ENCODE measurements at regions not wholly inside any gene's neighbourhood (a gene's known extent, or its start where the extent isn't known, plus 50 kb on each side); places are given as distances from the start of the nearest gene placed in this dataset.

DNA sequence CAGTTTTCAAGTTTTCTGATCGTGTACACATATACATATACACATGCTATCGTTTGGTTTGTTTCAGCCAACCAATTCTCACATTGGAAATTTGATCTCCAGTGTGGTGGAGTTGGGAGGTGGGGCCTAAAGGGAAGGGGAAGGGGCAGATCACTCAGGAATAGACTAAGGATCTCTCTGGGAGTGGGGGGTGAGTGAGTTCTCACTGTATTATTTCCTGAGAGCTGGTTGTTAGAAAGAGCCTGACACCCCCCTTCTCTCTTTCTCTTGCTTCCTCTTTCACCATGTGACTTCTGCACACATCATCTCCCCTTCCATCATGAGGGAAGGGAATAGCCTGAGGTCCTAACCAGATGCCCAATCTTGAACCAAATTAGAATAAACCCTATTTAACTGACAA, 551.7 kb downstream of the MAT2B start:
- Histone ChIP-seq H3K9me3 (ENCODE audit: control insufficient read depth, insufficient read depth, low read length) (no peaks in the 10 kb centered on the region), H3K36me3 (ENCODE audit: control insufficient read depth, insufficient read depth, low read length) (no peaks in the 10 kb centered on the region), H3K27me3 (ENCODE audit: control insufficient read depth, insufficient read depth, low read length) (no peaks in the 10 kb centered on the region), H3K27ac (ENCODE audit: low read length) (no peak overlapping the region), H3K4me1 (ENCODE audit: control insufficient read depth, insufficient read depth, low read length) (no peaks in the 10 kb centered on the region), H3K4me3 (ENCODE audit: low read length) (no peak overlapping the region)
- no peak for DNase-seq (ENCODE audit: low read depth, low spot score)
- no CpG with 5 or more reads among the region's 2 CpGs for WGBS (ENCODE audit: insufficient coverage, insufficient read length)

- DNase-seq (ENCODE audit: low read depth, low spot score), result no peak
- Histone ChIP-seq H3K27ac (ENCODE audit: low read length) (no peak overlapping the region), H3K4me1 (ENCODE audit: control insufficient read depth, insufficient read depth, low read length) (no peaks in the 10 kb centered on the region), H3K27me3 (ENCODE audit: control insufficient read depth, insufficient read depth, low read length) (no peaks in the 10 kb centered on the region), H3K36me3 (ENCODE audit: control insufficient read depth, insufficient read depth, low read length) (no peaks in the 10 kb centered on the region), H3K9me3 (ENCODE audit: control insufficient read depth, insufficient read depth, low read length) (no peaks in the 10 kb centered on the region), H3K4me3 (ENCODE audit: low read length) (no peak overlapping the region)
- WGBS (ENCODE audit: insufficient coverage, insufficient read length), result no CpG with 5 or more reads among the region's 3 CpGs
Measured at GRCh38 chr5:164058621-164059020, 553.2 kb downstream of the MAT2B start.

GRCh38 chr5:164059471-164059870, 554.1 kb downstream of the MAT2B start:
- H3K27ac ChIP-seq (ENCODE audit: low read length), result no peak overlapping the region
- H3K4me3 ChIP-seq (ENCODE audit: low read length), result no peak overlapping the region
- no peaks in the 10 kb centered on the region for H3K27me3 ChIP-seq (ENCODE audit: control insufficient read depth, insufficient read depth, low read length)
- no peaks in the 10 kb centered on the region for H3K9me3 ChIP-seq (ENCODE audit: control insufficient read depth, insufficient read depth, low read length)
- no CpG with 5 or more reads among the region's 2 CpGs for WGBS (ENCODE audit: insufficient coverage, insufficient read length)
- no peaks in the 10 kb centered on the region for H3K36me3 ChIP-seq (ENCODE audit: control insufficient read depth, insufficient read depth, low read length)
- no peak for DNase-seq (ENCODE audit: low read depth, low spot score)
- H3K4me1 ChIP-seq (ENCODE audit: control insufficient read depth, insufficient read depth, low read length), result no peaks in the 10 kb centered on the region

DNA sequence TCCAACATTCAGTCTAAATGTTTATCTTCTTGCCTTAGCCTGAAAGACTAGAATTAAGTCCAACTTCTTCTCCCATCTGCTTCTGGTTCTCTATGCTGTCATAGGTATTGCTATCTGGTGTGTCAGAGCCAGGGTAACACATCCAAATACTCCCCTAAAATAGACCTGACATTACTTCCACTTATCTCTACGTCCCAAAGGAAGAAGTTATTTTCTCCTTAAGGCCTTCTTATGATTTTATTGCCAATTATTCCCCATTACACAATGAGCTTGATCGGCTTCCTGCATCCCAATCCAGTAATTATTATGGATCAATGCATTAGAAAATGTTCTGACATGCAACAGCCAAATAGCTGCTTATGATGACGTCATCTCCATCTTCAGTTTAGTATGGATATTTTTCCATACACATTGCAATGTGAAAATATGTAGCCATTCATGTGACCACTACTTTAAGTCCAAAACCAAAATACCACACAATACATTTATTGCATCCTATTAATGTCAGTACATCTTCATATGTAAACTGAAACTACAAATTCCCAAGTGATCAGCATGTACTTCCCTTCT, 555.5 kb downstream of the MAT2B start:
- Histone ChIP-seq H3K4me1 (ENCODE audit: control insufficient read depth, insufficient read depth, low read length) (no peaks in the 10 kb centered on the region), H3K4me3 (ENCODE audit: low read length) (no peak overlapping the region), H3K27ac (ENCODE audit: low read length) (no peak overlapping the region), H3K27me3 (ENCODE audit: control insufficient read depth, insufficient read depth, low read length) (no peaks in the 10 kb centered on the region), H3K9me3 (ENCODE audit: control insufficient read depth, insufficient read depth, low read length) (no peaks in the 10 kb centered on the region), H3K36me3 (ENCODE audit: control insufficient read depth, insufficient read depth, low read length) (no peaks in the 10 kb centered on the region)
- no peak for DNase-seq (ENCODE audit: low read depth, low spot score)
- no CpG with 5 or more reads among the region's 3 CpGs for WGBS (ENCODE audit: insufficient coverage, insufficient read length)

DNA sequence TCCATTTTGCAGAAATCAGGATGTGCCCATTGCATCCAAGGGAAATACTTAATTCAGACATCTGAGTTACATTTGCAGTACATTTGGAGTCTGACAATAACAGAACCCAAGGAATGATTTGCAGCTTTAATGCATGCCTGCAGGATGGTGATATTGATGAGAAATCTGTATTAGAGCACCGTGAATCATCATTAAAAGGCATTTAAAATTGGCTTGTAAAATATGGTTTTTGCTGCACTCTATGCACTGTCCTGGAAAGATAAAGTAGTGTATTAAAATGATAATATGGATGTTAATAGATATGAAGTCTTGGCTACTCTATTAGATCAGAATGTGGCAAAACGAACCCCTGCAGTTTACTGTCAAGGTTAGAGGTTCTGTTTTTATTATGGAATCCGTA, 556.9 kb downstream of the MAT2B start:
- WGBS (ENCODE audit: insufficient coverage, insufficient read length), result no CpG with 5 or more reads among the region's 3 CpGs
- Histone ChIP-seq H3K4me3 (ENCODE audit: low read length) (no peak overlapping the region), H3K27ac (ENCODE audit: low read length) (no peak overlapping the region), H3K36me3 (ENCODE audit: control insufficient read depth, insufficient read depth, low read length) (no peaks in the 10 kb centered on the region), H3K27me3 (ENCODE audit: control insufficient read depth, insufficient read depth, low read length) (no peaks in the 10 kb centered on the region), H3K4me1 (ENCODE audit: control insufficient read depth, insufficient read depth, low read length) (no peaks in the 10 kb centered on the region), H3K9me3 (ENCODE audit: control insufficient read depth, insufficient read depth, low read length) (no peaks in the 10 kb centered on the region)
- no peak for DNase-seq (ENCODE audit: low read depth, low spot score)

DNA sequence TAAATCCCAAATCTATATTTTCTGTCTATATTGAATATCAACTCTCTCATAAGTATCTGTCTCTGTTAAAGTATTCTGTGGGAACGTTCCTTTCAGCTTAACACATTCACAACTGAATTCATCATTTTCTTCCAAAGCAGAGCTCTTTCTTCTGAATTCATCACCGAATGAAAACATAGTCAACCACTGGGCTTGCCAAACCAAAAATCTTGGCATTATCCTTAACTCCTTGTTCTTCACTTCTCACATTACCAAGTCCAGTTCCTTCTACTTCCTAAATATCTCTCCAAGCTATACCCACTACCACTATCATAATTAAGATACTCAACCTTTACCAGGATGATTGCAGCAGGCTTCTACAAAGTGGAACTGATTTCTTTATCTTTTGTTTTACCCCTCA, 559.8 kb downstream of the MAT2B start:
- H3K27me3 ChIP-seq (ENCODE audit: control insufficient read depth, insufficient read depth, low read length), result no peaks in the 10 kb centered on the region
- H3K4me1 ChIP-seq (ENCODE audit: control insufficient read depth, insufficient read depth, low read length), result no peaks in the 10 kb centered on the region
- no peak overlapping the region for H3K27ac ChIP-seq (ENCODE audit: low read length)
- no peaks in the 10 kb centered on the region for H3K36me3 ChIP-seq (ENCODE audit: control insufficient read depth, insufficient read depth, low read length)
- H3K9me3 ChIP-seq (ENCODE audit: control insufficient read depth, insufficient read depth, low read length), result no peaks in the 10 kb centered on the region
- no peak for DNase-seq (ENCODE audit: low read depth, low spot score)
- no peak overlapping the region for H3K4me3 ChIP-seq (ENCODE audit: low read length)
- no CpG with 5 or more reads among the region's 2 CpGs for WGBS (ENCODE audit: insufficient coverage, insufficient read length)

DNA sequence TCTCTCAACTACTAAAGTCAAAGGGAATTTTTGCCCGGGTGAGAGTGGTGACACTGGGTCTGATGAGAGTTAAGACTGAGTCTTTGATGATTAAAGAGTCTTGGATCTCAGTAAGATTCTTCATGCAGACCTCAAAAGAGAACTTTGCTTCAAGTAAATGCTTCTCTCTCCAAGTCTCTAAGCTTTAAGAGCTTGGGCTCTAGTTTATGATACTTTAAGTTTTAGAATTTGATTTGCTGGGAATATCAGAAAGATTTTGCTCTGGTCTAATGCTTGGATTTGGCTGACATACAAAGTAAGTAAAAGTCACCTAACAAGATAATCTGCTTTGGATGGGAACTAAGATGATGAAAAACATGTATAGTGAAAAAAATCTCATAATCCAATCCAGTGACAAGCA, 566.3 kb downstream of the MAT2B start:
- DNase-seq (ENCODE audit: low read depth, low spot score), result no peak
- Histone ChIP-seq H3K27ac (ENCODE audit: low read length) (no peak overlapping the region), H3K4me1 (ENCODE audit: control insufficient read depth, insufficient read depth, low read length) (no peaks in the 10 kb centered on the region), H3K27me3 (ENCODE audit: control insufficient read depth, insufficient read depth, low read length) (no peaks in the 10 kb centered on the region), H3K36me3 (ENCODE audit: control insufficient read depth, insufficient read depth, low read length) (no peaks in the 10 kb centered on the region), H3K9me3 (ENCODE audit: control insufficient read depth, insufficient read depth, low read length) (no peaks in the 10 kb centered on the region), H3K4me3 (ENCODE audit: low read length) (no peak overlapping the region)
- WGBS (ENCODE audit: insufficient coverage, insufficient read length), result no CpG with 5 or more reads among the region's 1 CpG

- Histone ChIP-seq H3K27ac (ENCODE audit: low read length) (no peak overlapping the region), H3K4me3 (ENCODE audit: low read length) (no peak overlapping the region), H3K9me3 (ENCODE audit: control insufficient read depth, insufficient read depth, low read length) (no peaks in the 10 kb centered on the region), H3K36me3 (ENCODE audit: control insufficient read depth, insufficient read depth, low read length) (no peaks in the 10 kb centered on the region), H3K4me1 (ENCODE audit: control insufficient read depth, insufficient read depth, low read length) (no peaks in the 10 kb centered on the region), H3K27me3 (ENCODE audit: control insufficient read depth, insufficient read depth, low read length) (no peaks in the 10 kb centered on the region)
- no CpG with 5 or more reads among the region's 3 CpGs for WGBS (ENCODE audit: insufficient coverage, insufficient read length)
- DNase-seq (ENCODE audit: low read depth, low spot score), result no peak
Measured at GRCh38 chr5:164073081-164073480, 567.7 kb downstream of the MAT2B start.

- H3K4me1 ChIP-seq (ENCODE audit: control insufficient read depth, insufficient read depth, low read length), result no peaks in the 10 kb centered on the region
- H3K9me3 ChIP-seq (ENCODE audit: control insufficient read depth, insufficient read depth, low read length), result no peaks in the 10 kb centered on the region
- no peak for DNase-seq (ENCODE audit: low read depth, low spot score)
- H3K36me3 ChIP-seq (ENCODE audit: control insufficient read depth, insufficient read depth, low read length), result no peaks in the 10 kb centered on the region
- WGBS (ENCODE audit: insufficient coverage, insufficient read length), result no CpG with 5 or more reads among the region's 4 CpGs
- H3K4me3 ChIP-seq (ENCODE audit: low read length), result no peak overlapping the region
- no peak overlapping the region for H3K27ac ChIP-seq (ENCODE audit: low read length)
- no peaks in the 10 kb centered on the region for H3K27me3 ChIP-seq (ENCODE audit: control insufficient read depth, insufficient read depth, low read length)
Measured at GRCh38 chr5:164076556-164076955, 571.1 kb downstream of the MAT2B start.

- H3K9me3 ChIP-seq (ENCODE audit: control insufficient read depth, insufficient read depth, low read length), result no peaks in the 10 kb centered on the region
- WGBS (ENCODE audit: insufficient coverage, insufficient read length), result no CpG with 5 or more reads among the region's 2 CpGs
- no peaks in the 10 kb centered on the region for H3K27me3 ChIP-seq (ENCODE audit: control insufficient read depth, insufficient read depth, low read length)
- no peaks in the 10 kb centered on the region for H3K36me3 ChIP-seq (ENCODE audit: control insufficient read depth, insufficient read depth, low read length)
- no peaks in the 10 kb centered on the region for H3K4me1 ChIP-seq (ENCODE audit: control insufficient read depth, insufficient read depth, low read length)
- H3K4me3 ChIP-seq (ENCODE audit: low read length), result no peak overlapping the region
- no peak for DNase-seq (ENCODE audit: low read depth, low spot score)
- no peak overlapping the region for H3K27ac ChIP-seq (ENCODE audit: low read length)
Measured at GRCh38 chr5:164090358-164090757, 584.9 kb downstream of the MAT2B start.

DNA sequence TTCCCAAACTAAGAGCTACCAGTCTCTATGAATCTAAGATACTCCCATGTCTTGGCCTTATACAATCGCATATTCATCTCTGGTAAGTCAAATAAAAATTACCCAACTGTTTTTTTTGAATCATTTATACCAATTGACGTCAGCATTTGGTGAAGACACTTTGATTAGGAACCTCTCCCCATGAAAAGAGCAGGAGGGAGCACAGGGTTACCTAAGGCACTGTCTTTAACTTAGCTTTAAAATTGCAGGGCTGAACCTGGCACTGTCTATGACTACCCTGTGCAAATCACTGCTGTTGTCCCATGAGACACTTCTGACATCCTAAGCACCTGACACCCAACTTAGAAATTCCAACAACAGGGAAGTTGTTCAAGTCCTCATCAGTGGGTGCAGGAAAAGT, 586.4 kb downstream of the MAT2B start:
- H3K4me1 ChIP-seq (ENCODE audit: control insufficient read depth, insufficient read depth, low read length), result no peaks in the 10 kb centered on the region
- H3K27me3 ChIP-seq (ENCODE audit: control insufficient read depth, insufficient read depth, low read length), result no peaks in the 10 kb centered on the region
- no CpG with 5 or more reads among the region's 2 CpGs for WGBS (ENCODE audit: insufficient coverage, insufficient read length)
- no peak overlapping the region for H3K27ac ChIP-seq (ENCODE audit: low read length)
- H3K4me3 ChIP-seq (ENCODE audit: low read length), result no peak overlapping the region
- no peak for DNase-seq (ENCODE audit: low read depth, low spot score)
- no peaks in the 10 kb centered on the region for H3K9me3 ChIP-seq (ENCODE audit: control insufficient read depth, insufficient read depth, low read length)
- H3K36me3 ChIP-seq (ENCODE audit: control insufficient read depth, insufficient read depth, low read length), result no peaks in the 10 kb centered on the region
